ENCODE measurements at regions not wholly inside any gene's neighbourhood (a gene's known extent, or its start where the extent isn't known, plus 50 kb on each side); places are given as distances from the start of the nearest gene placed in this dataset.

DNA sequence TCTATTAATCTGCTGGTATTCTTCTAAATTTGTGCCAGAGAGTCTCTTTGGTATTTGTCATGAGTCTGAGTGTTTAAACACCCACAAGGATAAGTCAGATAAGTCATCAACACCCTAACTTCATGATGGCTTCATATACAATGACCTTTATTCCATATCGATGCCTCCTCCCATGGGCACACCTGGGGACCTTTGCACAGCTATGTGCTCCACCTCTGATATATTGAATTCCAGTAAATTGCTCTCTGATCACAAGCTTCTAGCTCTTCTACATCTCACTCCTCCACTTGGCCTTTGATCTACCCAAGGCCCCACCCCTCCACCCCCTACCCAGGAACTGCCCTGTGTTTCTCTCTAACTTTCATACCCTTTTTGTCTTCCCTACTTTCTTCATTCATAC is 102.7 kb upstream of the MIER3 start:
- Histone ChIP-seq H2AFZ (ENCODE audit: low read depth, low read length, poor library complexity, severe bottlenecking) (no peak overlapping the region), H3K27ac (ENCODE audit: low read depth, low read length) (no peak overlapping the region), H3K4me1 (ENCODE audit: control insufficient read depth in 1 of 2, insufficient read depth in 2 of 2, low read length in 2 of 2) (peaks cover 0 to 6% of the 10 kb centered on the region in 2 experiments; a peak in 1 of 4 replicates), H3K36me3 (ENCODE audit: control insufficient read depth in 1 of 2, insufficient read depth in 2 of 2, low read length in 2 of 2) (no peaks in the 10 kb centered on the region), H3K9ac (ENCODE audit: low read length) (no peak overlapping the region), H4K20me1 (ENCODE audit: insufficient read depth) (no peaks in the 10 kb centered on the region), H3K9me3 (ENCODE audit: control insufficient read depth in 1 of 2, insufficient read depth in 1 of 2, low read depth in 1 of 2, low read length in 2 of 2) (no peaks in the 10 kb centered on the region), H3K4me2 (ENCODE audit: low read length) (no peak overlapping the region), H3K4me3 (replicated peaks in 1 of 2; ENCODE audit: low read depth in 1 of 2, low read length in 2 of 2) (no peak overlapping the region), H3K9me2 (ENCODE audit: insufficient read depth) (no peaks in the 10 kb centered on the region), H3K27me3 (ENCODE audit: insufficient read depth, low read length) (no peaks in the 10 kb centered on the region), H3K79me2 (ENCODE audit: insufficient read depth, low read length) (no peaks in the 10 kb centered on the region)
- POLR2A ChIA-PET = no interaction called here
- no TSS peak for BruUV-seq (replicated peaks)
- intact Hi-C loops (cut with micrococcal nuclease) = no loop called here
- DNase-seq (ENCODE audit: low read depth, low spot score) (no peak), ATAC-seq (no peak)
- TF ChIP-seq CBX3 (IDR thresholded peaks at IDR 0.05; ENCODE audit: low read depth) = no peak
- TF ChIP-seq EZH2 (IDR thresholded peaks at IDR 0.05) = no peak
- TF ChIP-seq EGR1 (IDR thresholded peaks at IDR 0.05; ENCODE audit: low read depth) = no peak
- no peak for TF ChIP-seq POLR2A (IDR thresholded peaks at IDR 0.05; ENCODE audit: borderline replicate concordance, extremely low read depth, insufficient read depth, insufficient read length)
- TF ChIP-seq, protein P1, sequence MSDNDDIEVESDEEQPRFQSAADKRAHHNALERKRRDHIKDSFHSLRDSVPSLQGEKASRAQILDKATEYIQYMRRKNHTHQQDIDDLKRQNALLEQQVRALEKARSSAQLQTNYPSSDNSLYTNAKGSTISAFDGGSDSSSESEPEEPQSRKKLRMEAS (IDR thresholded peaks at IDR 0.05) = no peak
- no peak for TF ChIP-seq SRF (IDR thresholded peaks at IDR 0.05; ENCODE audit: low read depth)
- no peak for TF ChIP-seq SIN3A (IDR thresholded peaks at IDR 0.05; ENCODE audit: low read depth)
- no peak for TF ChIP-seq ZFX (IDR thresholded peaks at IDR 0.05)
- TF ChIP-seq JUND (IDR thresholded peaks at IDR 0.05) = no peak
- RAD21 ChIA-PET (ENCODE audit: low non-redundant PET in 1 of 2, low total read pairs in 2 of 2, uncharacterized antibody in 2 of 2, unreplicated experiment in 2 of 2) = no interaction called here
- CTCF ChIA-PET = no interaction called here

DNA sequence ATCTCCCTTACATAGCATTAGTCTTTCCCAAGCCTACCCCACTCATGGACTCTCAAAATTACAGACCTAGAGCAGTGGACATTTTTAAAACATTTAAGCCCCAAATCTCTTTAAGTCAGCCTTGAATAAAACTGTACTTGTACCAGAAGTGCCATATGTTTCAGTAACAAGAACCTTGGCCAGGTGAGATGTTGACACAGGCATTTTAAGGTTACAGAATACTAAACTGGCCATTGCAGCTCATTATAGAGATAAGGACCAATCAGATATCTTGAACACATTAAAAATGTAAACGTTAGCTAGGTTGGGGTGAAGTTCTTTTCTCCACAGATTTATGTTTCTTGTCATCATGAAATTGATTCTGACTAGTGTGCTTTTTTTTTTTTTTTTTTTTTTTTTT is 103.8 kb upstream of the MIER3 start:
- Histone ChIP-seq H3K4me3 (replicated peaks in 1 of 2; ENCODE audit: low read depth in 1 of 2, low read length in 2 of 2) (no peak overlapping the region), H3K9ac (ENCODE audit: low read length) (no peak overlapping the region), H3K36me3 (ENCODE audit: control insufficient read depth in 1 of 2, insufficient read depth in 2 of 2, low read length in 2 of 2) (no peaks in the 10 kb centered on the region), H4K20me1 (ENCODE audit: insufficient read depth) (no peaks in the 10 kb centered on the region), H3K4me1 (ENCODE audit: control insufficient read depth in 1 of 2, insufficient read depth in 2 of 2, low read length in 2 of 2) (peaks cover 0 to 5% of the 10 kb centered on the region in 2 experiments; a peak in 1 of 4 replicates), H3K27me3 (ENCODE audit: insufficient read depth, low read length) (no peaks in the 10 kb centered on the region), H3K9me3 (ENCODE audit: control insufficient read depth in 1 of 2, insufficient read depth in 1 of 2, low read depth in 1 of 2, low read length in 2 of 2) (no peaks in the 10 kb centered on the region), H3K79me2 (ENCODE audit: insufficient read depth, low read length) (no peaks in the 10 kb centered on the region), H3K9me2 (ENCODE audit: insufficient read depth) (no peaks in the 10 kb centered on the region), H2AFZ (ENCODE audit: low read depth, low read length, poor library complexity, severe bottlenecking) (no peak overlapping the region), H3K27ac (ENCODE audit: low read depth, low read length) (no peak overlapping the region), H3K4me2 (ENCODE audit: low read length) (no peak overlapping the region)
- intact Hi-C loops (cut with micrococcal nuclease) = no loop called here
- no TSS peak for BruUV-seq (replicated peaks)
- ATAC-seq = no peak
- ChIA-PET POLR2A (no interaction called here), RAD21 (ENCODE audit: low non-redundant PET in 1 of 2, low total read pairs in 2 of 2, uncharacterized antibody in 2 of 2, unreplicated experiment in 2 of 2) (no interaction called here), CTCF (no interaction called here)
- DNase-seq (ENCODE audit: low read depth, low spot score) = no peak
- no peak for TF ChIP-seq JUND (IDR thresholded peaks at IDR 0.05)
- TF ChIP-seq ZFX (IDR thresholded peaks at IDR 0.05) = no peak
- no peak for TF ChIP-seq FOSL1 (IDR thresholded peaks at IDR 0.05; ENCODE audit: low read depth)
- TF ChIP-seq EZH2phosphoT487 (IDR thresholded peaks at IDR 0.05; ENCODE audit: borderline replicate concordance) = no peak
- no peak for TF ChIP-seq YY1 (IDR thresholded peaks at IDR 0.05; ENCODE audit: extremely low read depth, insufficient replicate concordance, low read depth, low read length)
- TF ChIP-seq POLR2AphosphoS5 (IDR thresholded peaks at IDR 0.05; ENCODE audit: low read depth, low read length) = no peak
- TF ChIP-seq POLR2A (IDR thresholded peaks at IDR 0.05; ENCODE audit: borderline replicate concordance, extremely low read depth, insufficient read depth, insufficient read length) = no peak
- no peak for TF ChIP-seq TCF7L2 (IDR thresholded peaks at IDR 0.05; ENCODE audit: borderline replicate concordance, extremely low read depth, insufficient read depth, insufficient read length)
- TF ChIP-seq, protein P2, sequence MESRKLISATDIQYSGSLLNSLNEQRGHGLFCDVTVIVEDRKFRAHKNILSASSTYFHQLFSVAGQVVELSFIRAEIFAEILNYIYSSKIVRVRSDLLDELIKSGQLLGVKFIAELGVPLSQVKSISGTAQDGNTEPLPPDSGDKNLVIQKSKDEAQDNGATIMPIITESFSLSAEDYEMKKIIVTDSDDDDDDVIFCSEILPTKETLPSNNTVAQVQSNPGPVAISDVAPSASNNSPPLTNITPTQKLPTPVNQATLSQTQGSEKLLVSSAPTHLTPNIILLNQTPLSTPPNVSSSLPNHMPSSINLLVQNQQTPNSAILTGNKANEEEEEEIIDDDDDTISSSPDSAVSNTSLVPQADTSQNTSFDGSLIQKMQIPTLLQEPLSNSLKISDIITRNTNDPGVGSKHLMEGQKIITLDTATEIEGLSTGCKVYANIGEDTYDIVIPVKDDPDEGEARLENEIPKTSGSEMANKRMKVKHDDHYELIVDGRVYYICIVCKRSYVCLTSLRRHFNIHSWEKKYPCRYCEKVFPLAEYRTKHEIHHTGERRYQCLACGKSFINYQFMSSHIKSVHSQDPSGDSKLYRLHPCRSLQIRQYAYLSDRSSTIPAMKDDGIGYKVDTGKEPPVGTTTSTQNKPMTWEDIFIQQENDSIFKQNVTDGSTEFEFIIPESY (IDR thresholded peaks at IDR 0.05; ENCODE audit: extremely low read depth, insufficient replicate concordance, low read length) = no peak
- TF ChIP-seq SIN3A (IDR thresholded peaks at IDR 0.05; ENCODE audit: low read depth) = no peak
- TF ChIP-seq CBX3 (IDR thresholded peaks at IDR 0.05; ENCODE audit: low read depth) = no peak
- TF ChIP-seq, protein P3, sequence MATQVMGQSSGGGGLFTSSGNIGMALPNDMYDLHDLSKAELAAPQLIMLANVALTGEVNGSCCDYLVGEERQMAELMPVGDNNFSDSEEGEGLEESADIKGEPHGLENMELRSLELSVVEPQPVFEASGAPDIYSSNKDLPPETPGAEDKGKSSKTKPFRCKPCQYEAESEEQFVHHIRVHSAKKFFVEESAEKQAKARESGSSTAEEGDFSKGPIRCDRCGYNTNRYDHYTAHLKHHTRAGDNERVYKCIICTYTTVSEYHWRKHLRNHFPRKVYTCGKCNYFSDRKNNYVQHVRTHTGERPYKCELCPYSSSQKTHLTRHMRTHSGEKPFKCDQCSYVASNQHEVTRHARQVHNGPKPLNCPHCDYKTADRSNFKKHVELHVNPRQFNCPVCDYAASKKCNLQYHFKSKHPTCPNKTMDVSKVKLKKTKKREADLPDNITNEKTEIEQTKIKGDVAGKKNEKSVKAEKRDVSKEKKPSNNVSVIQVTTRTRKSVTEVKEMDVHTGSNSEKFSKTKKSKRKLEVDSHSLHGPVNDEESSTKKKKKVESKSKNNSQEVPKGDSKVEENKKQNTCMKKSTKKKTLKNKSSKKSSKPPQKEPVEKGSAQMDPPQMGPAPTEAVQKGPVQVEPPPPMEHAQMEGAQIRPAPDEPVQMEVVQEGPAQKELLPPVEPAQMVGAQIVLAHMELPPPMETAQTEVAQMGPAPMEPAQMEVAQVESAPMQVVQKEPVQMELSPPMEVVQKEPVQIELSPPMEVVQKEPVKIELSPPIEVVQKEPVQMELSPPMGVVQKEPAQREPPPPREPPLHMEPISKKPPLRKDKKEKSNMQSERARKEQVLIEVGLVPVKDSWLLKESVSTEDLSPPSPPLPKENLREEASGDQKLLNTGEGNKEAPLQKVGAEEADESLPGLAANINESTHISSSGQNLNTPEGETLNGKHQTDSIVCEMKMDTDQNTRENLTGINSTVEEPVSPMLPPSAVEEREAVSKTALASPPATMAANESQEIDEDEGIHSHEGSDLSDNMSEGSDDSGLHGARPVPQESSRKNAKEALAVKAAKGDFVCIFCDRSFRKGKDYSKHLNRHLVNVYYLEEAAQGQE (IDR thresholded peaks at IDR 0.05; ENCODE audit: low read depth) = no peak

All from HCT116 (cell line).